WTC11 (cell line): ENCODE measurements at regions not wholly inside any gene's neighbourhood (a gene's known extent, or its start where the extent isn't known, plus 50 kb on each side); places are given as distances from the start of the nearest gene placed in this dataset.

Source experiments
- ATAC-seq: fragments of 200-7000 bp; cut with Tn5 transposase; 2 replicates; pipeline ENCODE4 v1.10.0; 2021; ENCODE audit warnings: mild to moderate bottlenecking, moderate library complexity
- CTCF ChIA-PET: fragments of 300-600 bp; sonication (Branson Sonifier 250); formaldehyde crosslinking; loops from one replicate; lab custom pipeline; 2021; ENCODE audit warnings: antibody characterized with exemption; lab: Charles Lee
- POLR2A ChIA-PET: fragments of 350-600 bp; sonication (Branson Sonifier 250); formaldehyde crosslinking; loops from one replicate; lab custom pipeline; 2021; ENCODE audit warnings: antibody characterized with exemption; lab: Charles Lee
- DNase-seq: peaks from one replicate; pipeline ENCODE4 v3.0.0; 2021; ENCODE audit warnings: low spot score
- H3K27ac Mint-ChIP-seq: 2 replicates; pipeline ENCODE4 v1.8.0; 2021; ENCODE audit warnings: mixed read lengths
- H3K27me3 Mint-ChIP-seq: 2 replicates; pipeline ENCODE4 v1.8.0; 2021; ENCODE audit warnings: low read depth, mild to moderate bottlenecking, moderate library complexity, mixed read lengths
- H3K36me3 Mint-ChIP-seq: 2 replicates; pipeline ENCODE4 v1.8.0; 2021; ENCODE audit warnings: mixed read lengths
- H3K4me1 Mint-ChIP-seq: 2 replicates; pipeline ENCODE4 v1.8.0; 2022; ENCODE audit warnings: mixed read lengths
- H3K4me3 Mint-ChIP-seq: 2 replicates; pipeline ENCODE4 v1.8.0; 2021; ENCODE audit warnings: mild to moderate bottlenecking, moderate library complexity, mixed read lengths
- H3K9me3 Mint-ChIP-seq: 2 replicates; pipeline ENCODE4 v1.8.0; 2021; ENCODE audit warnings: mixed read lengths
- AR ChIP-seq: fragments of 250-450 bp; sonication (Bioruptor Pico); IDR thresholded peaks from 2 replicates; pipeline ENCODE4 v1.9.0; 2021; ENCODE audit warnings: mild to moderate bottlenecking
- CBFB ChIP-seq: sonication (generic); formaldehyde crosslinking; IDR thresholded peaks from 2 replicates; pipeline ENCODE4 v1.8.1; 2022; ENCODE audit warnings: mild to moderate bottlenecking, low read depth, missing genetic modification reagents
- CDX4 ChIP-seq: fragments of 250-450 bp; sonication (Bioruptor Pico); IDR thresholded peaks from 2 replicates; pipeline ENCODE4 v1.9.0; 2021; ENCODE audit warnings: moderate library complexity, mild to moderate bottlenecking, inconsistent platforms, borderline replicate concordance
- ELF4 ChIP-seq: sonication (generic); formaldehyde crosslinking; IDR thresholded peaks from 2 replicates; pipeline ENCODE4 v1.8.1; 2022; ENCODE audit warnings: low read depth, mild to moderate bottlenecking, moderate library complexity, missing genetic modification reagents
- ETV6 ChIP-seq: sonication (generic); formaldehyde crosslinking; IDR thresholded peaks from 2 replicates; pipeline ENCODE4 v1.8.1; 2022; ENCODE audit warnings: mild to moderate bottlenecking, missing genetic modification reagents
- FOXJ3 ChIP-seq: sonication (generic); formaldehyde crosslinking; IDR thresholded peaks from 2 replicates; pipeline ENCODE4 v1.9.0; 2021; ENCODE audit warnings: missing genetic modification reagents, mild to moderate bottlenecking, borderline replicate concordance
- FOXP1 ChIP-seq: sonication (generic); formaldehyde crosslinking; IDR thresholded peaks from 2 replicates; pipeline ENCODE4 v1.8.0; 2022; ENCODE audit warnings: missing genetic modification reagents, mild to moderate bottlenecking, moderate library complexity, borderline replicate concordance
- KAT7 ChIP-seq: sonication (generic); formaldehyde crosslinking; IDR thresholded peaks from 2 replicates; pipeline ENCODE4 v1.8.1; 2023; ENCODE audit warnings: missing genetic modification reagents, mild to moderate bottlenecking, borderline replicate concordance
- MXD4 ChIP-seq: fragments of 250-450 bp; sonication (Bioruptor Pico); IDR thresholded peaks from 2 replicates; pipeline ENCODE4 v1.8.0; 2021; ENCODE audit warnings: mild to moderate bottlenecking, moderate library complexity, borderline replicate concordance
- MYBL2 ChIP-seq: sonication (generic); formaldehyde crosslinking; IDR thresholded peaks from 2 replicates; pipeline ENCODE4 v1.8.1; 2023; ENCODE audit warnings: mild to moderate bottlenecking, moderate library complexity, missing genetic modification reagents
- NFATC4 ChIP-seq: fragments of 250-450 bp; sonication (Bioruptor Pico); IDR thresholded peaks from 2 replicates; pipeline ENCODE4 v1.9.0; 2021; ENCODE audit warnings: mild to moderate bottlenecking
- NR1H2 ChIP-seq: sonication (generic); formaldehyde crosslinking; IDR thresholded peaks from 2 replicates; pipeline ENCODE4 v1.9.0; 2021; ENCODE audit warnings: mild to moderate bottlenecking, moderate library complexity, missing genetic modification reagents
- ZNF121 ChIP-seq: sonication (generic); formaldehyde crosslinking; IDR thresholded peaks from 2 replicates; pipeline ENCODE4 v1.8.0; 2023; ENCODE audit warnings: missing genetic modification reagents
- ZNF219 ChIP-seq: sonication (generic); formaldehyde crosslinking; IDR thresholded peaks from 2 replicates; pipeline ENCODE4 v1.8.0; 2023; ENCODE audit warnings: missing genetic modification reagents, mild to moderate bottlenecking, borderline replicate concordance
- ZNF232 ChIP-seq: sonication (generic); formaldehyde crosslinking; IDR thresholded peaks from 2 replicates; pipeline ENCODE4 v1.8.0; 2022; ENCODE audit warnings: mild to moderate bottlenecking, missing genetic modification reagents
- ZNF263 ChIP-seq: sonication (generic); formaldehyde crosslinking; IDR thresholded peaks from 2 replicates; pipeline ENCODE4 v1.8.1; 2022; ENCODE audit warnings: low read depth, mild to moderate bottlenecking, moderate library complexity, missing genetic modification reagents
- ZNF423 ChIP-seq: fragments of 250-450 bp; sonication (Bioruptor Pico); IDR thresholded peaks from 2 replicates; pipeline ENCODE4 v2.1.2; 2022; ENCODE audit warnings: mild to moderate bottlenecking, moderate library complexity
- TF ChIP-seq, protein P1 (sequence below): sonication (generic); formaldehyde crosslinking; IDR thresholded peaks from 2 replicates; pipeline ENCODE4 v1.8.0; 2022; ENCODE audit warnings: mild to moderate bottlenecking, missing genetic modification reagents
- TF ChIP-seq, protein P2 (sequence below): sonication (generic); formaldehyde crosslinking; IDR thresholded peaks from 2 replicates; pipeline ENCODE4 v1.8.0; 2023; ENCODE audit warnings: mild to moderate bottlenecking, missing genetic modification reagents
- TF ChIP-seq, protein P3 (sequence below): sonication (generic); formaldehyde crosslinking; IDR thresholded peaks from 2 replicates; pipeline ENCODE4 v1.8.0; 2022; ENCODE audit warnings: mild to moderate bottlenecking, missing genetic modification reagents
- TF ChIP-seq, protein P4 (sequence below): sonication (generic); formaldehyde crosslinking; IDR thresholded peaks from 2 replicates; pipeline ENCODE4 v1.8.1; 2023; ENCODE audit warnings: mild to moderate bottlenecking, moderate library complexity, missing genetic modification reagents
- TF ChIP-seq, protein P5 (sequence below): sonication (generic); formaldehyde crosslinking; IDR thresholded peaks from 2 replicates; pipeline ENCODE4 v1.8.0; 2022; ENCODE audit warnings: missing genetic modification reagents

GRCh38 chr6:44000164-44000842 is 126.9 kb downstream of the MRPL14 start (continued):
- TF ChIP-seq AR (CRISPR knock-in tag) = no peak
- no peak for TF ChIP-seq KAT7 (CRISPR knock-in tag)
- peak; percentile 46; the same call in 1 of the 2 replicates for TF ChIP-seq FOXP1 (CRISPR knock-in tag)
- no peak for TF ChIP-seq ETV6
- no peak for TF ChIP-seq FOXJ3 (CRISPR knock-in tag)
- TF ChIP-seq ZNF232 (CRISPR knock-in tag) = no peak
- TF ChIP-seq ZNF263 = no peak
- TF ChIP-seq MYBL2 (CRISPR knock-in tag) = 0 out of 2 replicates have a peak, but pooled peaks have one; percentile 25
- TF ChIP-seq ZNF219 = no peak
- TF ChIP-seq ZNF121 (CRISPR knock-in tag) = no peak
- no peak for TF ChIP-seq NR1H2
- TF ChIP-seq, protein P1, sequence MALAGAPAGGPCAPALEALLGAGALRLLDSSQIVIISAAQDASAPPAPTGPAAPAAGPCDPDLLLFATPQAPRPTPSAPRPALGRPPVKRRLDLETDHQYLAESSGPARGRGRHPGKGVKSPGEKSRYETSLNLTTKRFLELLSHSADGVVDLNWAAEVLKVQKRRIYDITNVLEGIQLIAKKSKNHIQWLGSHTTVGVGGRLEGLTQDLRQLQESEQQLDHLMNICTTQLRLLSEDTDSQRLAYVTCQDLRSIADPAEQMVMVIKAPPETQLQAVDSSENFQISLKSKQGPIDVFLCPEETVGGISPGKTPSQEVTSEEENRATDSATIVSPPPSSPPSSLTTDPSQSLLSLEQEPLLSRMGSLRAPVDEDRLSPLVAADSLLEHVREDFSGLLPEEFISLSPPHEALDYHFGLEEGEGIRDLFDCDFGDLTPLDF (CRISPR knock-in tag) = no peak
- TF ChIP-seq, protein P2, sequence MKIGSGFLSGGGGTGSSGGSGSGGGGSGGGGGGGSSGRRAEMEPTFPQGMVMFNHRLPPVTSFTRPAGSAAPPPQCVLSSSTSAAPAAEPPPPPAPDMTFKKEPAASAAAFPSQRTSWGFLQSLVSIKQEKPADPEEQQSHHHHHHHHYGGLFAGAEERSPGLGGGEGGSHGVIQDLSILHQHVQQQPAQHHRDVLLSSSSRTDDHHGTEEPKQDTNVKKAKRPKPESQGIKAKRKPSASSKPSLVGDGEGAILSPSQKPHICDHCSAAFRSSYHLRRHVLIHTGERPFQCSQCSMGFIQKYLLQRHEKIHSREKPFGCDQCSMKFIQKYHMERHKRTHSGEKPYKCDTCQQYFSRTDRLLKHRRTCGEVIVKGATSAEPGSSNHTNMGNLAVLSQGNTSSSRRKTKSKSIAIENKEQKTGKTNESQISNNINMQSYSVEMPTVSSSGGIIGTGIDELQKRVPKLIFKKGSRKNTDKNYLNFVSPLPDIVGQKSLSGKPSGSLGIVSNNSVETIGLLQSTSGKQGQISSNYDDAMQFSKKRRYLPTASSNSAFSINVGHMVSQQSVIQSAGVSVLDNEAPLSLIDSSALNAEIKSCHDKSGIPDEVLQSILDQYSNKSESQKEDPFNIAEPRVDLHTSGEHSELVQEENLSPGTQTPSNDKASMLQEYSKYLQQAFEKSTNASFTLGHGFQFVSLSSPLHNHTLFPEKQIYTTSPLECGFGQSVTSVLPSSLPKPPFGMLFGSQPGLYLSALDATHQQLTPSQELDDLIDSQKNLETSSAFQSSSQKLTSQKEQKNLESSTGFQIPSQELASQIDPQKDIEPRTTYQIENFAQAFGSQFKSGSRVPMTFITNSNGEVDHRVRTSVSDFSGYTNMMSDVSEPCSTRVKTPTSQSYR (CRISPR knock-in tag) = no peak
- TF ChIP-seq, protein P3, sequence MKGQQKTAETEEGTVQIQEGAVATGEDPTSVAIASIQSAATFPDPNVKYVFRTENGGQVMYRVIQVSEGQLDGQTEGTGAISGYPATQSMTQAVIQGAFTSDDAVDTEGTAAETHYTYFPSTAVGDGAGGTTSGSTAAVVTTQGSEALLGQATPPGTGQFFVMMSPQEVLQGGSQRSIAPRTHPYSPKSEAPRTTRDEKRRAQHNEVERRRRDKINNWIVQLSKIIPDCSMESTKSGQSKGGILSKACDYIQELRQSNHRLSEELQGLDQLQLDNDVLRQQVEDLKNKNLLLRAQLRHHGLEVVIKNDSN (CRISPR knock-in tag) = no peak
- TF ChIP-seq, all 79 proteins: peak for 4

DNA sequence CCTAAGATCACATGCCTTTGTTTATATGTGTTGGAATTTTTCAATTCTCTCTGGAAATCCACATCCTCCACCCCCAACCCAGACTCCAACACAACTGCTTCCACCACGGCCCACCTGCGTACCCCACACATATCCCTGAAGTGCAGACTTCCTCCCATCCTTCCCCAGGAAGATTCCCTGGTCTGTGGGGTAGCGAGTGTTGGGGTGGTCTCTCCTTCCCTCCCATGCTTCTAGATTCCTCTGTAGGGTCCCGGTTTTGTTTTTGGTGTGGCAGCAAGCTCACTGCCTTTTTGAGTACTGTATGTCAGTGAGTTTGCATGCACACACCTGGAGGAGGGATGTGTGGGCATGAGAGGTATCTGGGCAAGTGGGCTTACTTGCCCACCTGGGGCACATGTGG is 127.6 kb downstream of the MRPL14 start:
- CTCF ChIA-PET = interaction anchor here (0.7 to 8.2 kb wide), 6 partner anchors 46 to 258 kb away, joined by 3 to 58 read pairs (median 9); partner anchors contain the start of gene SLC35B2
- Mint-ChIP-seq H3K27me3 (peaks cover 28% of the 10 kb centered on the region), H3K4me1 (peaks cover 39% of the 10 kb centered on the region), H3K9me3 (peaks cover 8% of the 10 kb centered on the region), H3K27ac (peak overlapping the region; percentile 1; the same call in 1 of the 2 replicates), H3K4me3 (no peak overlapping the region), H3K36me3 (peaks cover 7% of the 10 kb centered on the region)
- no peak for DNase-seq
- POLR2A ChIA-PET = no interaction called here
- ATAC-seq = no peak
- TF ChIP-seq CBFB (CRISPR knock-in tag) = no peak
- TF ChIP-seq CDX4 (CRISPR knock-in tag) = no peak
- TF ChIP-seq, protein P4, sequence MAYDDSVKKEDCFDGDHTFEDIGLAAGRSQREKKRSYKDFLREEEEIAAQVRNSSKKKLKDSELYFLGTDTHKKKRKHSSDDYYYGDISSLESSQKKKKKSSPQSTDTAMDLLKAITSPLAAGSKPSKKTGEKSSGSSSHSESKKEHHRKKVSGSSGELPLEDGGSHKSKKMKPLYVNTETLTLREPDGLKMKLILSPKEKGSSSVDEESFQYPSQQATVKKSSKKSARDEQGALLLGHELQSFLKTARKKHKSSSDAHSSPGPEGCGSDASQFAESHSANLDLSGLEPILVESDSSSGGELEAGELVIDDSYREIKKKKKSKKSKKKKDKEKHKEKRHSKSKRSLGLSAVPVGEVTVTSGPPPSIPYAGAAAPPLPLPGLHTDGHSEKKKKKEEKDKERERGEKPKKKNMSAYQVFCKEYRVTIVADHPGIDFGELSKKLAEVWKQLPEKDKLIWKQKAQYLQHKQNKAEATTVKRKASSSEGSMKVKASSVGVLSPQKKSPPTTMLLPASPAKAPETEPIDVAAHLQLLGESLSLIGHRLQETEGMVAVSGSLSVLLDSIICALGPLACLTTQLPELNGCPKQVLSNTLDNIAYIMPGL (CRISPR knock-in tag) = no peak
- TF ChIP-seq ZNF423 (CRISPR knock-in tag) = no peak
- TF ChIP-seq MXD4 (CRISPR knock-in tag) = no peak
- TF ChIP-seq ELF4 = no peak
- TF ChIP-seq, protein P5, sequence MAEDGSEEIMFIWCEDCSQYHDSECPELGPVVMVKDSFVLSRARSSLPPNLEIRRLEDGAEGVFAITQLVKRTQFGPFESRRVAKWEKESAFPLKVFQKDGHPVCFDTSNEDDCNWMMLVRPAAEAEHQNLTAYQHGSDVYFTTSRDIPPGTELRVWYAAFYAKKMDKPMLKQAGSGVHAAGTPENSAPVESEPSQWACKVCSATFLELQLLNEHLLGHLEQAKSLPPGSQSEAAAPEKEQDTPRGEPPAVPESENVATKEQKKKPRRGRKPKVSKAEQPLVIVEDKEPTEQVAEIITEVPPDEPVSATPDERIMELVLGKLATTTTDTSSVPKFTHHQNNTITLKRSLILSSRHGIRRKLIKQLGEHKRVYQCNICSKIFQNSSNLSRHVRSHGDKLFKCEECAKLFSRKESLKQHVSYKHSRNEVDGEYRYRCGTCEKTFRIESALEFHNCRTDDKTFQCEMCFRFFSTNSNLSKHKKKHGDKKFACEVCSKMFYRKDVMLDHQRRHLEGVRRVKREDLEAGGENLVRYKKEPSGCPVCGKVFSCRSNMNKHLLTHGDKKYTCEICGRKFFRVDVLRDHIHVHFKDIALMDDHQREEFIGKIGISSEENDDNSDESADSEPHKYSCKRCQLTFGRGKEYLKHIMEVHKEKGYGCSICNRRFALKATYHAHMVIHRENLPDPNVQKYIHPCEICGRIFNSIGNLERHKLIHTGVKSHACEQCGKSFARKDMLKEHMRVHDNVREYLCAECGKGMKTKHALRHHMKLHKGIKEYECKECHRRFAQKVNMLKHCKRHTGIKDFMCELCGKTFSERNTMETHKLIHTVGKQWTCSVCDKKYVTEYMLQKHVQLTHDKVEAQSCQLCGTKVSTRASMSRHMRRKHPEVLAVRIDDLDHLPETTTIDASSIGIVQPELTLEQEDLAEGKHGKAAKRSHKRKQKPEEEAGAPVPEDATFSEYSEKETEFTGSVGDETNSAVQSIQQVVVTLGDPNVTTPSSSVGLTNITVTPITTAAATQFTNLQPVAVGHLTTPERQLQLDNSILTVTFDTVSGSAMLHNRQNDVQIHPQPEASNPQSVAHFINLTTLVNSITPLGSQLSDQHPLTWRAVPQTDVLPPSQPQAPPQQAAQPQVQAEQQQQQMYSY (CRISPR knock-in tag) = no peak
- no peak for TF ChIP-seq NFATC4 (CRISPR knock-in tag)
